ENCODE measurements at regions not wholly inside any gene's neighbourhood (a gene's known extent, or its start where the extent isn't known, plus 50 kb on each side); places are given as distances from the start of the nearest gene placed in this dataset.

DNA sequence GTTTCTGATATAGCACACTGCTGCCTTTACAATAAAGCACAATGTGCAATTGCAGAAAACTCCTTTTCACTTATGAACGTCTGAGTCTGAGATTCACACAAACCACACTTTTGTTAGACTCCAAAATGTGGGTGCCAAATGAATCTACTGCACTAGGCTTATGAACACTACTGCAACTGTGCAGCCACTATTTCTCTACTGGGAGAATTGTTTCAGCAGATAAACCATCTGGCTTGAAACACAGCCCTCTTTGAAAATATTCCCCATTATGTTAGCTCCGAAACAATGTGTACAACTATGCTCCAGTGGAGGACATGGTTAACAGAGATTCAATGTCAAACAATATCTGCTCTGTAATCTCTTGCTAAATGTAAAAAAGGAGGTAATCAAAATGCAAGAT lies 188.7 kb upstream of the ZEB2 start:
- H3K36me3 ChIP-seq (ENCODE audit: control insufficient read depth, insufficient read depth, low read length): no peaks in the 10 kb centered on the region
- no peak overlapping the region for H3K4me3 ChIP-seq (ENCODE audit: low read depth, low read length)
- H3K9ac ChIP-seq (ENCODE audit: low read depth, low read length): no peak overlapping the region
- H3K27ac ChIP-seq (ENCODE audit: low read depth, low read length): no peak overlapping the region
- H3K9me3 ChIP-seq (ENCODE audit: control insufficient read depth, insufficient read depth, low read length): no peaks in the 10 kb centered on the region
- H3K4me1 ChIP-seq (ENCODE audit: control insufficient read depth, insufficient read depth, low read length): peaks cover 27% of the 10 kb centered on the region
- no peaks in the 10 kb centered on the region for H3K27me3 ChIP-seq (ENCODE audit: control insufficient read depth, insufficient read depth, low read length)

DNA sequence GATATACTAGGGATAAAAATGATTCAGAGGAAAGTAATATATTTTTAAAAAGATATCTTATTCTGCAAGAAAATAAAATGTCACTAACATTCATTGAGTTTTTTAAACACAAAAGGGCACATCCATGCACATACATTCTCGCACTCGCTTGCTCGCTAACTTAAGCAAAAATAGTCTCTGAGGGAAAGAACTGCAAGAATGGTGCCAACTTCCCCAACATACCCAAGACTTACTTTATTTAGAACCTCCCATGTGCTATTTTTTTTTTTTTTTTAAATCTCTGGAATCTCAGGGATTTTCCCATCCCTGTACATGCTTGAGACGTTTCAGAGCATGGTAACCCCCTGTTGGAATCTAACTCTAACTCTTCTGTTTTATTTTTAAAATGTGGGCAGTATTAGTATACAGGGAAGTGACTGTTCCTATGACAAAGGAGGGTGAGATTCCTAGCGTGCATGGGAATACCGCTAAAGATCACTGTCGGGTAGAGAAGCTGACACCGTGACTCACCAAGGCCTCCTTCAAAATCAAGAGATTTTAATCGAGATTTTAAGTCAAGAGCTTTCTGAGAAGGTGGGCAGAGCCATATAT lies 187.9 kb upstream of the ZEB2 start:
- H3K4me1 ChIP-seq (ENCODE audit: control insufficient read depth, insufficient read depth, low read length): peaks cover 19% of the 10 kb centered on the region
- H3K27ac ChIP-seq (ENCODE audit: low read depth, low read length): no peak overlapping the region

DNA sequence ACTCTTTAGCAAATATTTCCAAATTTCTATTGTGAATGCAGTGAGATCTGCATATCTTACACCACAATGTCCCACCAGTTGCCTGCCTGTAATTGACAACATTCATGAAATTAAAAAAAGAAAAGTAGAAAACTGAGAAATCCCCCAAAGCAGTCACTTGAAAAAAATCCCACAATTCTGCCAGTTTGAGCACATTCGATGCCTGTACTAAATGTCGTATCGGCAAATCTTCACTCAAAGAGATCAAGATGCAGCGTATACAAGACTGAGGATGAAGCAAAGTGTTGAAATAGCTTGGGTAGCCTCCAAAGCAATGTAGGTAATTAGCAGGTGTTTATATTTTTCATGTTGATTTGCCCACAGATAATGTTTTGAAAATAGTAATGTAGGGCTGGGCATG lies 186.7 kb upstream of the ZEB2 start:
- Histone ChIP-seq H3K4me1 (ENCODE audit: control insufficient read depth, insufficient read depth, low read length) (peaks cover 8% of the 10 kb centered on the region), H3K36me3 (ENCODE audit: control insufficient read depth, insufficient read depth, low read length) (no peaks in the 10 kb centered on the region), H3K9ac (ENCODE audit: low read depth, low read length) (no peak overlapping the region), H3K4me3 (ENCODE audit: low read depth, low read length) (no peak overlapping the region), H3K9me3 (ENCODE audit: control insufficient read depth, insufficient read depth, low read length) (no peaks in the 10 kb centered on the region), H3K27ac (ENCODE audit: low read depth, low read length) (no peak overlapping the region), H3K27me3 (ENCODE audit: control insufficient read depth, insufficient read depth, low read length) (no peaks in the 10 kb centered on the region)

More for the DNA sequence above, 187.9 kb upstream of the ZEB2 start:
- Histone ChIP-seq H3K4me3 (ENCODE audit: low read depth, low read length) (no peak overlapping the region), H3K27me3 (ENCODE audit: control insufficient read depth, insufficient read depth, low read length) (no peaks in the 10 kb centered on the region), H3K9me3 (ENCODE audit: control insufficient read depth, insufficient read depth, low read length) (no peaks in the 10 kb centered on the region), H3K9ac (ENCODE audit: low read depth, low read length) (no peak overlapping the region), H3K36me3 (ENCODE audit: control insufficient read depth, insufficient read depth, low read length) (no peaks in the 10 kb centered on the region)

DNA sequence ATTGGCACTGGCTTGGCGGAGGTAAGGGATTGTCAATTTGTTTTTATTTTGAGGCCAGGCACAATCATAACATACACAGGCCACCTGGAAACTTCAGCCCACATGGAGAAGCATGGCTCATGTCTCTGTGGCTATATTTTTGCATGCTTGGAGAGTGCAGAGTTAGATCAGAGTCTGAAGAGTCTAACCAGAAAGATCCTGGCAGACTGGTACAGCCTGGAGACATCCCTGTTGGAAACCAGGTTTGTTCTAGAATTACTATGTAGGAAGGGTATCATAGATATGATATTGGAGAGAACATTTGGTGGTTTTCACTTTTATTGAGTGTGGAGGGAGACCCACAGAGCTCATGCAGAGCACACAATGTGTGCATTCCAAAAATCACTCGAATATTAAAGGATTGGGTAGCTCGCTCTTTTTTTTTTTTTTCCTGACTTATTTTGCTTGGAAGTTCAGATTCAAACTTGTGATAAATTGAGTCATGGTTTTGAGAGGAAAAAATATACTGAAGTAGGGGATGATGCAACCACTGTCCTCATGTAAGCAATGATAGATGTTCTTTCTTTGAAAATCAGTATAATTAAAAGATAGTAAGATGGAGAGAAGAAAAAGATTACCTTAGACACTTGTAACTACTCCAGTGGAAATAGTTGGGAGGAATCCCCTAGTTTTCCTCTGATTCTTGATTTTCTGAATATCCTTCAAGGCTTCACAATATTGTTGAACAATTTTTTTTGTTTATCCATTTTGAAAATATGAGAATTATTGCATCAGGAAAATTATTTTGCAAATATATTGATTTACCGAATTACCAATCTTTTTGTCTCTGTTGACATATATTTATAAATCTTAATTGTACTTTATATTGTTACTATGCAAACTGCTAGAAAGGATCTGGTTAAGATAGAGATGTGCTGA lies 185.7 kb upstream of the ZEB2 start:
- no peaks in the 10 kb centered on the region for H3K9me3 ChIP-seq (ENCODE audit: control insufficient read depth, insufficient read depth, low read length)
- no peak overlapping the region for H3K9ac ChIP-seq (ENCODE audit: low read depth, low read length)
- H3K4me3 ChIP-seq (ENCODE audit: low read depth, low read length): no peak overlapping the region
- no peaks in the 10 kb centered on the region for H3K36me3 ChIP-seq (ENCODE audit: control insufficient read depth, insufficient read depth, low read length)
- no peaks in the 10 kb centered on the region for H3K4me1 ChIP-seq (ENCODE audit: control insufficient read depth, insufficient read depth, low read length)
- H3K27me3 ChIP-seq (ENCODE audit: control insufficient read depth, insufficient read depth, low read length): no peaks in the 10 kb centered on the region
- no peak overlapping the region for H3K27ac ChIP-seq (ENCODE audit: low read depth, low read length)

DNA sequence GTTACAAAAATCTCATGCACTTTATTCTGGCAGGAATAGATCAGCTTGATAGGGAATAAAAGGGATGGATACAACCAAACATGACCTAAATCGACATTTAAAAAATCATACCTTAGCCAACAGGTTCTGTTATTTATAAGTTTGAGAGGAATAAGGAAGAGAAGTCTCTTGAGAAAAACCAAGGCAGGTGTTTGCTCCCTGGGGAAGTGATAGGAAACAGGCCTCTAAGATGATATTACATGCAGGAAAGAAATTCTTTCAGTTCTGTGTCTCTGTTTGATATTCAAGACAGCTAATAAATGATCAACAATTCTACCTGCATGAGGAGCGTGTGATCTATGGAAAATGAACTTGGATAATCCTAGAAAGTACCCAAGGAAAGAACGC lies 184.8 kb upstream of the ZEB2 start:
- Histone ChIP-seq H3K9ac (ENCODE audit: low read depth, low read length) (no peak overlapping the region), H3K9me3 (ENCODE audit: control insufficient read depth, insufficient read depth, low read length) (no peaks in the 10 kb centered on the region), H3K27ac (ENCODE audit: low read depth, low read length) (no peak overlapping the region), H3K36me3 (ENCODE audit: control insufficient read depth, insufficient read depth, low read length) (no peaks in the 10 kb centered on the region), H3K27me3 (ENCODE audit: control insufficient read depth, insufficient read depth, low read length) (no peaks in the 10 kb centered on the region), H3K4me3 (ENCODE audit: low read depth, low read length) (no peak overlapping the region), H3K4me1 (ENCODE audit: control insufficient read depth, insufficient read depth, low read length) (no peaks in the 10 kb centered on the region)

DNA sequence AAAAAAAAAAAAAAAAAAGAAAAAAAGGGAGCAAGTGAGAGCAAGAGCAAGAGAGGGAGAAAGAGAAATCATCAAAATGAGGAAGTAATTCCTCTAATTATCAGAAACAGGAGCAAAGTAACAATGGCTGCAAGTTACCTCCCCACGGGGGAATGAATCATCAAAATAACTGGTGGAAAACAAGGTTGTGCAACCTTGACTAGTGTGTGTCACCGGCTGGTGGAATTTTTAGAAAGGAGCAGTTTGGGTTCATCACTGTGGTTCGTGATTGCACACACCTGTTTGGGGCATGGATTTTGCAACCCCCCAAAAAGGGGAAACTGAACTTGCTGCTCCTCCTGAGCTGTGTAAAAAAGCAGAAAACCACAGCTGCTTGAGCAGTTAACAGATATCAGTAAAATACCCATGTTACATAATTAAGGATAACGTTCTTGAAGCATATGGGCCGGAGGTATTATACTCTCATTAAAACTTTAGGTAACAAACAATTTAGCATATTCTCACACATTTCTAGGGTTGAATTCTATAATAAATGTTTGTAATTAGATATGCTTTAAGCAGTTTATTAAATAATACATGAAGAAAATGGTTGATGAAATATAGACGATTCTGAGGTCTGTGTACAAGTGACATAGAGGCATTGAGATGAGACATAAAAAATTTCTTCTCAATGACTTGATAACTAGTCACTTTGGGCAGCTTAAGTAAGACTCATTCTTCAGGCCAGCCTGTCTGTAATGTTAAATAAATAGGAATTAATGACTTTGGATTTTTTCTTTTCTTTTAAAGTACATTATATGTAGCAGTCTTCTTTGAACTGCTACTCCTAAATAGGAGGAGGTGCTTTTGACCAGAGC lies 184.2 kb upstream of the ZEB2 start:
- Histone ChIP-seq H3K4me3 (ENCODE audit: low read depth, low read length) (no peak overlapping the region), H3K4me1 (ENCODE audit: control insufficient read depth, insufficient read depth, low read length) (no peaks in the 10 kb centered on the region), H3K36me3 (ENCODE audit: control insufficient read depth, insufficient read depth, low read length) (no peaks in the 10 kb centered on the region), H3K9me3 (ENCODE audit: control insufficient read depth, insufficient read depth, low read length) (no peaks in the 10 kb centered on the region), H3K9ac (ENCODE audit: low read depth, low read length) (no peak overlapping the region), H3K27ac (ENCODE audit: low read depth, low read length) (no peak overlapping the region), H3K27me3 (ENCODE audit: control insufficient read depth, insufficient read depth, low read length) (no peaks in the 10 kb centered on the region)

DNA sequence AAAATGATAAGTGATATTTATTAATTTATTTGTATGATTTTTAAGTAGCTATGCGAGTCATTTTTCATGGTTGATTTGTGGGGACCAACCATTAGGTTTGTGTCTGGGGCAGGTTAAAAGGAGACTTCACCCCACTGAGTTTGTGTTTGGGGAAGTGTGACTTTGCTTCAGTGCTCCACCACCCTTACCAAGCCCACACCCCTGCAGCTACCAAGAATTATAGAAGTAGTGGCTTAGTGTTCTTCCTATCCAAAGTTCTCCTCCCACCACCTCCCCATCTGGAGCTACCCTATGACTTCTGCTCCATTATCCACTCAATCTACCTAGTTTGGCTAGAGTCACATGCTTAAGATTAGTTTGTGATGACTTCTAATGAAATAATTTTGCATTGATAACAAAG lies 182.1 kb upstream of the ZEB2 start:
- Histone ChIP-seq H3K27ac (ENCODE audit: low read depth, low read length) (no peak overlapping the region), H3K4me3 (ENCODE audit: low read depth, low read length) (no peak overlapping the region), H3K9me3 (ENCODE audit: control insufficient read depth, insufficient read depth, low read length) (no peaks in the 10 kb centered on the region), H3K27me3 (ENCODE audit: control insufficient read depth, insufficient read depth, low read length) (no peaks in the 10 kb centered on the region), H3K36me3 (ENCODE audit: control insufficient read depth, insufficient read depth, low read length) (no peaks in the 10 kb centered on the region), H3K9ac (ENCODE audit: low read depth, low read length) (no peak overlapping the region), H3K4me1 (ENCODE audit: control insufficient read depth, insufficient read depth, low read length) (no peaks in the 10 kb centered on the region)

DNA sequence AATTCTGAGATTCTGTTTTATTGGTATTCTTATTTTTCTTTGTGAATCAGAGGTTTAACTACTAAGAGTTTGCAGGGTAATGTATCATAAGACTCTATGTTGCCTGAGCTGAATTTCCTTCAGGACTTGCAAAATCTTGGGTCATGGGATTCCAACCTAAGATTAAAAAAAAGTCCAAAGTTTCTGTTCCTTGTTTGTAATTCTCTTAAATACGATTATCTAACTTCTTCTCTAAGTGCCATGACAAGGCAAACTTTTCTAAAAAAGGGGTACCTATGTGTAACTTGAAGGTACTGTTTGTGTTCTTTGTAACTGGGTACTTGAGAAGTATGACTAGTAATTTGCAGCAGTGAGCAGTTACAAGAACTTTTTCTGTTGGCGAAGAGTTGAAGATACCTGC lies 181.3 kb upstream of the ZEB2 start:
- H3K9me3 ChIP-seq (ENCODE audit: control insufficient read depth, insufficient read depth, low read length): no peaks in the 10 kb centered on the region
- no peak overlapping the region for H3K27ac ChIP-seq (ENCODE audit: low read depth, low read length)
- H3K4me1 ChIP-seq (ENCODE audit: control insufficient read depth, insufficient read depth, low read length): no peaks in the 10 kb centered on the region
- H3K27me3 ChIP-seq (ENCODE audit: control insufficient read depth, insufficient read depth, low read length): no peaks in the 10 kb centered on the region
- H3K9ac ChIP-seq (ENCODE audit: low read depth, low read length): no peak overlapping the region
- H3K4me3 ChIP-seq (ENCODE audit: low read depth, low read length): no peak overlapping the region
- no peaks in the 10 kb centered on the region for H3K36me3 ChIP-seq (ENCODE audit: control insufficient read depth, insufficient read depth, low read length)

DNA sequence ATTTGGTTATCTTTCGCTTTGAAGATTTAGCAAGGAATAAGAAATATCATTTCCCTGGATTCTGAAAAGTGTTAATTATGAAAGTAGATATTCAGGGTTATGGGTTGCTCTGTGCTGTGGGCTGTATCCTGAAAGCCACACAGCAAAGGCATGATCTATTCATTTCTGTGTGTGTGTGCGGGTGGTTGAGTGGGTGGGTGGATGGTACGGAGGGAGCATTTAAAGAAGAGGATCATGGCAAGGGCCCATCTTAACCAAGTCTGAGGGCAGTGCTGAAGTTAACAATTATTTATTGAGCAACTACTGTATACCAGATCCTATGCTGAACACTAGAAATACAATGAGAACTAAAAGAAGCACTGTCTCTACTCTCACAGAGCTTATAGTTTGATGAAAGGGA lies 178.2 kb upstream of the ZEB2 start:
- Histone ChIP-seq H3K9ac (ENCODE audit: low read depth, low read length) (no peak overlapping the region), H3K36me3 (ENCODE audit: control insufficient read depth, insufficient read depth, low read length) (no peaks in the 10 kb centered on the region), H3K27ac (ENCODE audit: low read depth, low read length) (no peak overlapping the region), H3K27me3 (ENCODE audit: control insufficient read depth, insufficient read depth, low read length) (no peaks in the 10 kb centered on the region), H3K9me3 (ENCODE audit: control insufficient read depth, insufficient read depth, low read length) (no peaks in the 10 kb centered on the region), H3K4me1 (ENCODE audit: control insufficient read depth, insufficient read depth, low read length) (no peaks in the 10 kb centered on the region), H3K4me3 (ENCODE audit: low read depth, low read length) (no peak overlapping the region)

DNA sequence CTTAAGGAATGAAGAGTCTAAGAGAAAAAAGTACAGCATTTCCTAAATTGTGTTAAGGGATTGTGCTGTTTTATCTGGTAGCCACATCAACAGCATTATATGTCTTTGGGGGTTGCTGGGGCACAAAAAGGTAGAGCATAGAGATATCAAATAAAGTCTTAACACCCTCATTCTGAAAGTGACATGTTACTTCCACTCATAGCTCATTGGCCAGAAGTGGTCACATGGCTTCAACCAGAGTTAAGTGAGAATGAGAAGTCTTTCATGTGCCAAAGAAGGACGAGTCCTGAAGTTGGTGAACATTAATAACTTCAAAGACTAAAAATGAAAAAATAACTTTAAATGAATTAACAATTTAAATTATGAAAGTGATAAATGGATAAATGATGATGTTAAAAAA lies 175.7 kb upstream of the ZEB2 start:
- Histone ChIP-seq H3K4me3 (ENCODE audit: low read depth, low read length) (no peak overlapping the region), H3K27me3 (ENCODE audit: control insufficient read depth, insufficient read depth, low read length) (no peaks in the 10 kb centered on the region), H3K27ac (ENCODE audit: low read depth, low read length) (no peak overlapping the region), H3K36me3 (ENCODE audit: control insufficient read depth, insufficient read depth, low read length) (no peaks in the 10 kb centered on the region), H3K9ac (ENCODE audit: low read depth, low read length) (no peak overlapping the region), H3K4me1 (ENCODE audit: control insufficient read depth, insufficient read depth, low read length) (no peaks in the 10 kb centered on the region), H3K9me3 (ENCODE audit: control insufficient read depth, insufficient read depth, low read length) (no peaks in the 10 kb centered on the region)

DNA sequence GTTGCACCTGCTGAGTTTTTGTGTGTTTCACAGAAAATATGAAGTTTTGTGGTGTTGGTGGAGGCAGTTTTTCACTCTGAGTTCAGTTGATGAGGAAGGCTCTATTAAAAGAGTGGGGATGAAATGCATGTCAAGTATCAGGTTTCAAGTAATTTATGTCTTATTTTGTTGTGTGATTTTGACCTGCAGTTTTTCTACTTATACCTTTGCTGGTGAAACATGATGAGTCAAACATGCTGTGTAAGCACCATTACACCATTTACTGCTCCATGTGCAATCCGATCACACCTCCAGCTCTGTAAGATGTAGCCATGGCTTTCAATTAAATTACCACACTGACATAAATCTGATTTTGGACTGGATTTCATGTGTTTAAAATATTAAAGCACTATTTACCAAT lies 174.5 kb upstream of the ZEB2 start:
- Histone ChIP-seq H3K9me3 (ENCODE audit: control insufficient read depth, insufficient read depth, low read length) (no peaks in the 10 kb centered on the region), H3K4me3 (ENCODE audit: low read depth, low read length) (no peak overlapping the region), H3K4me1 (ENCODE audit: control insufficient read depth, insufficient read depth, low read length) (no peaks in the 10 kb centered on the region), H3K36me3 (ENCODE audit: control insufficient read depth, insufficient read depth, low read length) (no peaks in the 10 kb centered on the region), H3K27ac (ENCODE audit: low read depth, low read length) (no peak overlapping the region), H3K9ac (ENCODE audit: low read depth, low read length) (no peak overlapping the region), H3K27me3 (ENCODE audit: control insufficient read depth, insufficient read depth, low read length) (no peaks in the 10 kb centered on the region)

Measured in HUES48 (cell line).